Endothelial cell of umbilical vein (primary cell): ENCODE measurements at regions not wholly inside any gene's neighbourhood (a gene's known extent, or its start where the extent isn't known, plus 50 kb on each side); places are given as distances from the start of the nearest gene placed in this dataset.

Source experiments
- CTCF ChIP-seq, 2 donors: IDR thresholded peaks; 1 replicate in 1 of 2; 2 replicates in 1 of 2; pipeline ENCODE4 v1.5.1; 2011; ENCODE audit warnings: low read length in 2 of 2, mild to moderate bottlenecking in 2 of 2, moderate library complexity in 2 of 2, control low read depth in 1 of 2, inconsistent platforms in 1 of 2, low read depth in 1 of 2; ENCODE audit not compliant: insufficient read depth in 1 of 2; ENCODE audit errors: extremely low read depth in 1 of 2
- GATA2 ChIP-seq: IDR thresholded peaks from 2 replicates; pipeline ENCODE4 v1.7.0; 2011; ENCODE audit warnings: low read depth, mild to moderate bottlenecking, moderate library complexity, mixed read lengths, low read length; ENCODE audit not compliant: insufficient read length, insufficient read depth
- MAX ChIP-seq: IDR thresholded peaks from 2 replicates; pipeline ENCODE4 v1.6.1; 2011; ENCODE audit not compliant: insufficient read depth, insufficient read length
- POLR2A ChIP-seq: IDR thresholded peaks from 2 replicates; pipeline ENCODE4 v1.6.1; 2012; ENCODE audit warnings: low read depth, mild to moderate bottlenecking, control low read depth, low read length

- TF ChIP-seq CTCF (IDR thresholded peaks at IDR 0.05; ENCODE audit: extremely low read depth in 1 of 2, insufficient read depth in 1 of 2, low read depth in 1 of 2, low read length in 2 of 2) (no peak), POLR2A (no peak), MAX (no peak), GATA2 (no peak)
Measured at GRCh38 chr18:30810580-30810979, 232.0 kb downstream of the DSC3 start.
